Tibial nerve (tissue), 4 donors: ENCODE measurements at regions not wholly inside any gene's neighbourhood (a gene's known extent, or its start where the extent isn't known, plus 50 kb on each side); places are given as distances from the start of the nearest gene placed in this dataset.

Source experiments
- DNase-seq, 2 donors: peaks; one replicate each; pipeline ENCODE4 v3.0.0-alpha.2; 2019; ENCODE audit warnings: low spot score in 2 of 2
- H3K27ac ChIP-seq, 4 donors: fragments of 200-600 bp; sonication (generic) in 3 of 4; one replicate each; pipeline ENCODE4 v1.5.1; 2017 to 2019; ENCODE audit warnings: mild to moderate bottlenecking in 1 of 4
- H3K27me3 ChIP-seq, 2 donors: fragments of 200-600 bp; sonication (generic) in 1 of 2; one replicate each; pipeline versions ENCODE4 v1.5.1 to v1.6.0; 2017 to 2019
- H3K36me3 ChIP-seq, 3 donors: fragments of 200-600 bp; sonication (generic); one replicate each; pipeline ENCODE4 v1.5.1; 2018 to 2019
- H3K4me1 ChIP-seq, 4 donors: fragments of 200-600 bp; sonication (generic) in 3 of 4; one replicate each; pipeline ENCODE4 v1.5.1; 2017 to 2019
- H3K4me3 ChIP-seq, 4 donors: fragments of 200-600 bp; sonication (generic) in 3 of 4; one replicate each; pipeline ENCODE4 v1.5.1; 2017 to 2019; ENCODE audit warnings: mild to moderate bottlenecking in 1 of 4, moderate library complexity in 1 of 4
- H3K9me3 ChIP-seq, 4 donors: fragments of 200-600 bp; sonication (generic) in 3 of 4; one replicate each; pipeline ENCODE4 v1.5.1; 2017 to 2019
- EP300 ChIP-seq, 2 donors: sonication (generic); formaldehyde crosslinking; IDR thresholded peaks; one replicate each; pipeline ENCODE4 v1.6.1; 2017; ENCODE audit warnings: antibody characterized with exemption in 2 of 2, mild to moderate bottlenecking in 1 of 2
- POLR2A ChIP-seq, 2 donors: fragments of 450-650 bp; IDR thresholded peaks; one replicate each; pipeline ENCODE4 v1.6.1; 2017; ENCODE audit warnings: antibody characterized with exemption in 2 of 2, mild to moderate bottlenecking in 2 of 2, moderate library complexity in 2 of 2
- WGBS, 2 donors: methylation state at CpG; one replicate each; pipeline ENCODE4 v1.1.5; 2018; 5-methylcytosine and 5-hydroxymethylcytosine counted together
- TF ChIP-seq, protein P1 (sequence below), 5 experiments: fragments of 200-600 bp in 3 of 5; fragments of 450-650 bp in 2 of 5; sonication (generic) in 3 of 5; IDR thresholded peaks; one replicate each; pipeline ENCODE4 v1.5.1; 2016 to 2019; ENCODE audit warnings: antibody characterized with exemption in 5 of 5, mild to moderate bottlenecking in 3 of 5, moderate library complexity in 2 of 5

DNA sequence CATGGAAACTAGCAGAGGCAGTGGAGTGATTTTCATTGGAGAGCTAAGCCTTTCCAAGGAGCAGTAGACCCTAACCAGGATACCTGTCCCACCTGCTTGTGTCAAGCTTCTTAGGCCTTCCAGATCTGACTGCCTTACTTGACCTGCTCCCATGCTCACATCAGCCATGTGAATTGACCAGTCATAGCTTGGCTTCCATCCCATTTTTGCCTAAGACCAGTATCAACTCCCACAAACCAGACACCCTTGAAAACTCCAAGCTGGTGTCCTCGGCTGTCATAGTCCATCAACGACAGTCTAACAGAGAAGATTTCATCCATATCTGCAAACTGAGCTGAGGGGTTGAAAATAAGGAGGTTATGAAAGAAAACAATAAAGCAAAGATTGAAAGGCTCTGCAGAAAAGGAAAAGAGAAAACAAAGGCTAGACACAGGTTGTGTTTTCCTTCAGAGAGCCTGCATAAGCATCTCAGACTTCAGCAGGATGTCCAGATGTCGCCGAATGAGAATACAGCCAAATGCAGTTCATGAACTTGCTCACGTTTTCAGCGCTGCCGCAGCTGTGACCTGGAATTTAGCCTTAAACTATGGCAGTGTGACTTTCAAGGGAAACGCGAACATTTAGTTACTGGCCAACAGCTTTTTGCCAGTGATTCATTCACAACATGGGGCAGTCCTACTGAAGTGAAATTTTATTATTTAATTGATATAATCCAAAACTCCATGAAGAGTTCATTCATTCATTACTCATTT, 868.1 kb upstream of the ID2 start:
- H3K36me3 ChIP-seq = no peaks in the 10 kb centered on the region
- no peak overlapping the region for H3K27ac ChIP-seq
- no peaks in the 10 kb centered on the region for H3K27me3 ChIP-seq
- no peak overlapping the region for H3K4me3 ChIP-seq
- no peak for TF ChIP-seq EP300 (IDR thresholded peaks at IDR 0.05)
- TF ChIP-seq, protein P1, sequence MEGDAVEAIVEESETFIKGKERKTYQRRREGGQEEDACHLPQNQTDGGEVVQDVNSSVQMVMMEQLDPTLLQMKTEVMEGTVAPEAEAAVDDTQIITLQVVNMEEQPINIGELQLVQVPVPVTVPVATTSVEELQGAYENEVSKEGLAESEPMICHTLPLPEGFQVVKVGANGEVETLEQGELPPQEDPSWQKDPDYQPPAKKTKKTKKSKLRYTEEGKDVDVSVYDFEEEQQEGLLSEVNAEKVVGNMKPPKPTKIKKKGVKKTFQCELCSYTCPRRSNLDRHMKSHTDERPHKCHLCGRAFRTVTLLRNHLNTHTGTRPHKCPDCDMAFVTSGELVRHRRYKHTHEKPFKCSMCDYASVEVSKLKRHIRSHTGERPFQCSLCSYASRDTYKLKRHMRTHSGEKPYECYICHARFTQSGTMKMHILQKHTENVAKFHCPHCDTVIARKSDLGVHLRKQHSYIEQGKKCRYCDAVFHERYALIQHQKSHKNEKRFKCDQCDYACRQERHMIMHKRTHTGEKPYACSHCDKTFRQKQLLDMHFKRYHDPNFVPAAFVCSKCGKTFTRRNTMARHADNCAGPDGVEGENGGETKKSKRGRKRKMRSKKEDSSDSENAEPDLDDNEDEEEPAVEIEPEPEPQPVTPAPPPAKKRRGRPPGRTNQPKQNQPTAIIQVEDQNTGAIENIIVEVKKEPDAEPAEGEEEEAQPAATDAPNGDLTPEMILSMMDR (IDR thresholded peaks at IDR 0.05) = no peak
- no peak for TF ChIP-seq POLR2A (IDR thresholded peaks at IDR 0.05)
- H3K9me3 ChIP-seq = no peaks in the 10 kb centered on the region
- 70 to 73% methylated on average over 9 of the region's 9 CpGs for WGBS, 2 donors
- H3K4me1 ChIP-seq = no peaks in the 10 kb centered on the region
- no peak for DNase-seq

DNA sequence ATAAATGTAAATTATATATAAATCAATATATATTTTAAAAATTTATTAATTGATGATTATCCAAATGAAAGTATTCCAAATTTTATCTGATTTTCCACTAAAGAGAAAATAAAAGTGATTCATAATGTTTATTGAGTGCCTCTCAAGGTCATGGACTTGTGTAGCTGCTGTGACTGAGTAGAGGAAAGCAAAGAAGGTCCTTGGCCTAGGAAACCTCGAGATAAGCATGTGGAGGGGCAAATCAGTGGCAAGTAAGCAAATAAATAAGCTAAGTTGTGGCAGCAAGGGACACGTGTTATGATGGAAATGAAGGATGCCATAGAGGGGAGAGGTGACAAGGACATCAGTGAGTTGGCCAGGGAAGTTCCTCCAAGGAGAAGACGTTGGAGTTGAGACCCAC, 866.1 kb upstream of the ID2 start:
- Histone ChIP-seq H3K9me3 (no peaks in the 10 kb centered on the region), H3K27me3 (no peaks in the 10 kb centered on the region), H3K27ac (no peak overlapping the region), H3K4me1 (no peaks in the 10 kb centered on the region), H3K36me3 (no peaks in the 10 kb centered on the region), H3K4me3 (no peak overlapping the region)
- TF ChIP-seq, protein P1 (IDR thresholded peaks at IDR 0.05) = no peak
- no peak for TF ChIP-seq POLR2A (IDR thresholded peaks at IDR 0.05)
- TF ChIP-seq EP300 (IDR thresholded peaks at IDR 0.05) = no peak
- 74 to 75% methylated on average over 3 of the region's 3 CpGs for WGBS, 2 donors
- no peak for DNase-seq

DNA sequence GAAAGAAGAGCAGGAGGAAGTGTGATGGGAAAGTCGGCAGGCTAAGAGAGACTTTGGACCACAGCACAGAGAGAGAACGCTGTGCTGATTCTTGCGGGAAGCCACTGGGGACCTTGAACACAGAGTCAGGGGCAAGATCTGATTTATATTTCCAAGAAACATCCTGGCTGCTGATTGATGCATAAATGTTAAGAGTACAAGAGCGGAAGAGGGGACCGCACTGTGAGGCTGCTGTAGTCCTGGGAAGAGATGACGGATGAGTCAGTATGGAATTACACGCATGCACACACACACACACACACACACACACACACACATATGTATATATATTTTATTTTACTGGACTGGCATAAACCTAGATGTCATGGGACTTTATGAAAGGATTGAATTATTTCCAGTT, 865.6 kb upstream of the ID2 start:
- no peak for DNase-seq
- H3K27ac ChIP-seq = no peak overlapping the region
- TF ChIP-seq POLR2A (IDR thresholded peaks at IDR 0.05) (no peak), EP300 (IDR thresholded peaks at IDR 0.05) (no peak)
- TF ChIP-seq, protein P1 (IDR thresholded peaks at IDR 0.05) = no peak
- no peaks in the 10 kb centered on the region for H3K27me3 ChIP-seq
- no peaks in the 10 kb centered on the region for H3K4me1 ChIP-seq
- 82 to 92% methylated on average over 7 of the region's 7 CpGs for WGBS, 2 donors
- no peaks in the 10 kb centered on the region for H3K36me3 ChIP-seq
- no peak overlapping the region for H3K4me3 ChIP-seq
- H3K9me3 ChIP-seq = no peaks in the 10 kb centered on the region

DNA sequence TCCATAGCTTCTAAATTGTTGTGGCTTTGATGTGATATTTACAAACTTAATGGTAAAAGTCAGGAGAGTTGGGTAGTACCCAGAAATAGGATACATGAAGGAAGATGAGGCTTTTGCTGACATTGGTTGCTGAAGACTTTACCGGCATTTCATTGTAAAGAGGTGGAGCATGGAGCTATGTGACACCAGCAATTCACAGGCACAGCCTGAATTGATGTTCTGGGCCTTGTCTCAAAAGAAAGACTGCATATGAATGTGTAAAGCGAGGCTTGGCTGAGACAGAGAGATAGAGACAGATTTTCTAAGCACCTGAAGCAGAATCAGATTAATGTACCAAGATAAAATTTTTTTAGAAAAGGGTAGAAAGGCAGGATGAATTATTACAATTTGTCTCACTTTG, 864.9 kb upstream of the ID2 start:
- H3K27me3 ChIP-seq = no peaks in the 10 kb centered on the region
- WGBS, 2 donors = 87 to 90% methylated on average over 2 of the region's 2 CpGs
- no peak overlapping the region for H3K4me3 ChIP-seq
- no peak overlapping the region for H3K27ac ChIP-seq
- DNase-seq = no peak
- TF ChIP-seq, protein P1 (IDR thresholded peaks at IDR 0.05) = no peak
- no peak for TF ChIP-seq EP300 (IDR thresholded peaks at IDR 0.05)
- TF ChIP-seq POLR2A (IDR thresholded peaks at IDR 0.05) = no peak
- H3K36me3 ChIP-seq = no peaks in the 10 kb centered on the region
- H3K9me3 ChIP-seq = no peaks in the 10 kb centered on the region
- H3K4me1 ChIP-seq = no peaks in the 10 kb centered on the region

DNA sequence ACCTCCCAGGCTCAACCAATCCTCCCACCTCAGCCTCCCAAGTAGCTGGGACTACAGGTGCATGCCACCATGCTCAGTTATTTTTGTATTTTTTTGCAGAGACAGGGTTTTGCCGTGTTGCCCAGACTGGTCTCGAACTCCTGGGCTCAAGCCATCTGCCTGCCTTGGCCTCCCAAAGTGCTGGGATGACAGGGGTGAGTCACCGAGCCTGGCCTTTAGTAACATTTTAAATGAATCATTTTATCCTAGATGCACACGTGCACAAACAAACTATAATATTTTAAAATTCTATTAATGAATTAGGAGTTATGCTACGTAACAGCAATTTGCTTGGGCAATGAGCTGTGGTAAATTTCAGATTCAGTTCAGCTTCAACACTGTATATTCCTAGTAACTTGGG, 862.5 kb upstream of the ID2 start:
- WGBS, 2 donors = 92 to 93% methylated on average over 5 of the region's 5 CpGs
- H3K4me1 ChIP-seq = no peaks in the 10 kb centered on the region
- no peaks in the 10 kb centered on the region for H3K9me3 ChIP-seq
- H3K27me3 ChIP-seq = no peaks in the 10 kb centered on the region
- TF ChIP-seq, protein P1 (IDR thresholded peaks at IDR 0.05) = no peak
- TF ChIP-seq POLR2A (IDR thresholded peaks at IDR 0.05) (no peak), EP300 (IDR thresholded peaks at IDR 0.05) (no peak)
- no peak overlapping the region for H3K27ac ChIP-seq
- no peak overlapping the region for H3K4me3 ChIP-seq
- DNase-seq = no peak
- no peaks in the 10 kb centered on the region for H3K36me3 ChIP-seq
